HG02840 (cell line): ENCODE measurements at regions not wholly inside any gene's neighbourhood (a gene's known extent, or its start where the extent isn't known, plus 50 kb on each side); places are given as distances from the start of the nearest gene placed in this dataset.
"Not testable (repeated sequence)": the region's sequence is repeated elsewhere in the genome, so short reads cannot be mapped to it uniquely, and the experiment has no call there.

ENCODE experiments used
- ATAC-seq: cut with Tn5 transposase; IDR thresholded peaks from one replicate; pipeline ENCODE4 v1.9.1; 2021; ENCODE audit warnings: mild to moderate bottlenecking, moderate library complexity, moderate number of reproducible peaks; ENCODE audit not compliant: unreplicated experiment, low FRiP score

DNA sequence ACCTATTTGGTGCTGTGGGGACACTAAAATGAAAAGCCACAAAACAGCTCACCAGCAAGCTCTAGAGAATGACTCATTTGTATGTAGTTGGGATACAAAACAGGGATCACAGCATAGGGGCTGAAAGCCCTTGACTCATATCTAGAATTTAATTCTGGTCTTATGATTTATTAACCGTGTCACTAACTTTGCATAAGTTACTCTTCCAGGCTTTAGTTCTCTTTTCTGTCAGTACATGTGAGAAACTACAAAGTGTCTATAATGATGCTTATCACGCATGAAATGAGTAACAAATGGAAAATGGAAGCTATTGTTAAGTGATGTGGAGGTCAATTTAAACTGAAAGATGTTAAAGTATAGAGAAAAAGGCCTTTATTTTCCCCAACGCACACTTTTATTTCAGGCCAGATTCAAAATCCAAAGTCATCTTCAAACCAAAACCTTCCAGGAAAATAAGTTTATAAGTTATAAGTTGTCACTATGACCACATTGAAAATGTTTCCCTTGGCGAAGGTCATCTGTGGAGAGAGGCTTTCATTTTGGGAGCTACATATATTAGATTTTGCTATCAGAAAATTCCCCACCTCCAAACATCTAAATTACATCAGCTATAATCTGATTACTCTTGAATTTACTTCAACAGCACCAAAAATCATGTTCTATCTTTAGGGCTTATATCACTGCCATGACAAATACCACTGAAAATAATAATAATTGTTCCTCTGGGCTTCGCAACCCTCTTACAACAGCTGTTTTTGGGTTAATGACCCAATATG lies 430.5 kb downstream of the MRPL39 start:
- ATAC-seq: peak; percentile 83

DNA sequence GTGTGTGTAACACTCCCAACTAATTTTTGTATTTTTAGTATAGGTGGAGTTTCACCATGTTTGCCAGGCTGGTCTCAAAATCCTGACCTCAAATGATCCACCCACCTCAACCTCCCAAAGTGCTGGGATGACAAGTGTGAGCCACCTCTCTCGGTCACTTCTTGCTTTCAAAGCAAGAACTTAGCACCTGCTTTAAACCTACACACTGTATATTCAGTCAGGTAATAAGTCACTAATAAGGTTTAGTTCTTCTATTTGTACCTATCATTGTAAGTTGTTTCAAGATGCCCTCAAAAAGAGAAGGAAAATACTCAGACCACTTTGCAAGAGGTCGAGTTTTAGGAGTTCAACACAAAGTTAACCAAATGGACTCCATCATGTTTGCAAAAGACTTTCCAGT lies 431.3 kb downstream of the MRPL39 start:
- peak; percentile 47 for ATAC-seq

DNA sequence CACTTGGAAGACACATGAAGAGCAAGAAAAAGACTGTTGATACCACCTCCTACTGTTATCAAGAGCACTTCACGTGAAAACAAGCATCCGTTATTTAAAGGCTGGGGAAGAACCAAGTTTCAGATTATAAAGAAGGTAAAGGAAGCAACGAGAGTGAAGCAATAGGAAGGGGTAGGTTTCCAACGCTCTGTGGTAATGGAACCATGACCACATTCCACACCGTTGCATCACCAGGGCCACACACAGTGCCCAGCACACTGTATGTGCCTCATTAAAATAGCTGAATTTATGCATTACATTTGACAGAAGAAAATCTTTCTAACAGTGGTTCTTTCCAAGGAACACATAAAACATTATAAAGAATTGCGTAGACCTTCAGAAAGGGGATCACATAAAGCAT lies 435.8 kb downstream of the MRPL39 start:
- ATAC-seq: no peak

DNA sequence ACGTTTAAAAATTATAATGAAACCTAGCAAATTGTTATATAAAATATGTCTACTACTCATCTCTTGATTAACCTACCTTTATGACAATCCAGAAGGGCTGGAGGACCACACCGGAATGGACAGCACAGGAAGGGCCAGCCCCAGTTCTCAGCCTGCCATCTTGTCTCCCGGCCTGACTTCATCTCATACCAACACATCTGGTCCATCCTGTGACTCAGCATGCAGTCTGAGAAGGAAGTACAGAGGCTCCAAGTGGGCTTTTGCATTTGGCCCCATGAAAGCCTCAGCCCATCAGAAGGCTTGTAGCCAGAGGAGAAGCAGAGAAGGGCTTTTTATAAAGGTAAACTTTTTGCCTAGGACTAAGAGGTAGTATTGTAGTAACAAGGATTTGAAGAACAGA lies 436.6 kb downstream of the MRPL39 start:
- ATAC-seq: no peak

DNA sequence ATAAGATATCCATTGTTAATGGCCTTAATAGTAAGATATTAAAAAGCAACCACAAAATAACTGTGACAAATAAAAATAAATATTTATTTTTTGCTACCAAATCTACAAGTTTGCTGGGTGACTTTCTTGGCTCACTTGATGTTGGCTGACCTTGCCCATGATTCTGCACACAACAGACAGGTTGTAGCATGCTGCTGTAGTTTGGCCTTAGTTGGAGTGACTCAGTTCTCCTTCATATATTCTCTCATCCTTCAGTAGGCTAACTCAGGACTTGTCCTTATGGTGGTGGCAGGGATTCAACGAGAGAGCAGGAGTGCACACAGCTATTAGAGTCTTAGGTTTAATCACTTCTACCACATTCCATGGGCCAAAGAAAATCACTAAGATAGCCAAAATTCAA lies 437.9 kb downstream of the MRPL39 start:
- no peak for ATAC-seq

DNA sequence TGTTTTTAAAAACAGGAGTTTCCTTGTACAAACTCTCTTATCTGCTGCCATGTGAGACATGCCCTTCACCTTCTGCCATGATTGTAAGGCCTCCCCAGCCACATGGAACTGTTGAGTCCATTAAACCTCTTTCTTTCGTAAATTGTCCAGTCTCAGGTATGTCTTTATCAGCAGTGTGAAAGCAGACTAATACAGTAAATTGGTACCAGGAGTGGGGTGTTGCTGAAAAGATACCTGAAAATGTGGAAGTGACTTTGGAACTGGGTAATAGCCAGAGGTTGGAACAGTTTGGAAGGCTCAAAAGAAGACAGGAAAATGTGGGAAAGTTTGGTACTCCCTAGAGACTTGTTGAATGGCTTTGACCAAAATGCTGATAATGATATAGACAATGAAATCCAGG lies 440.4 kb downstream of the MRPL39 start:
- not testable (repeated sequence) for ATAC-seq

DNA sequence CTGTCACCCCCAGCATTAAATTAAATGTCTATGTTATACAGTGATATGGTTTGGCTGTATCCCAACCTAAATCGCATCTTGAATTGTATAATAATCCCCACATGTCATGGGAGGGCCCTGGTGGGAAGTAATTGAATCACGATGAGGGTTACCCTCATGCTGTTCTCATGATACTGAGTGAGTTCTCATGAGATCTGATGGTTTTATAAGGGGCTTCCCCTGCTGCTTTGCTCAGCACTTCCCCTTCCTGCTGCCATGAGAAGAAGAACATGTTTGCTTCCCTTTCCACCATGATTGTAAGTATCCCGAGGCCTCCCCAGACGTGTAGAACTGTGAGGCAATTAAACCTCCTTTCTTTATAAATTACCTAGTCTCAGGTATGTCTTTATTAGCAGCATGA lies 445.7 kb downstream of the MRPL39 start:
- ATAC-seq: no peak

DNA sequence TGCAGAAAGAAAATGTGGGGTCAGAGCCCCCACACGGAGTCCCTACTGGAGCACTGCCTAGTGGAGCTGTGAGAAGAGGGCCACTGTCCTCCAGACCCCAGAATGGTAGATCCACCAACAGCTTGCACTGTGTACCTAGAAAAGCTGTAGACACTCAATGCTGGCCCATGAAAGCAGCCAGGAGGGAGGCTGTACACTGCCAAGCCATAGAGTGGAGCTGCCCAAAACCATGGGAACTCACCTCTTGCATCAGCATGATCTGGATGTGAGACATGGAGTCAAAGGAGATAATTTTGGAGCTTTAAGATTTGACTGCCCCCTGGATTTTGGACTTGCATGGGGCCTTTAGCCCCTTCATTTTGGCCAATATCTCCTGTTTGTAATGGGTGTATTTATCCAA lies 452.3 kb downstream of the MRPL39 start:
- not testable (repeated sequence) for ATAC-seq

DNA sequence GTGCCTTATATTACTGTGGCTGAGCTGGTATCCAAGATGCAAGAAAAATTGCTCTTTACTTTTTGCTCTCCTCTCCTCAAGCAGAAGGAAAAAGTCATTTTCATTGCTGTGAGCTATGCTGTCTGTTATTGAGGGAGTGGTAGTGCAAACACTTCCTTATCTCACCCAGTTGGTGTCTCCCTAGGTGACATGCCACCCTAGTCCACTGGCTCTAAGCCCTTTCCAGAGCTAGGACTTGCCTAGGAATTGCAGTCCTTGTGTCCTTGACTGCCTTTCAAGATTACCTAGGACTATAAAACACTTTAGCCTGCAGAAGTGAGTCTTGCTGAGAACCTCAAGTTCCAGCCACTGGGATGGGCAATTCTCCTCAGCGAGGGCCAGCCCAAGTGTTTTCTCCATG lies 458.3 kb downstream of the MRPL39 start:
- ATAC-seq: no peak

DNA sequence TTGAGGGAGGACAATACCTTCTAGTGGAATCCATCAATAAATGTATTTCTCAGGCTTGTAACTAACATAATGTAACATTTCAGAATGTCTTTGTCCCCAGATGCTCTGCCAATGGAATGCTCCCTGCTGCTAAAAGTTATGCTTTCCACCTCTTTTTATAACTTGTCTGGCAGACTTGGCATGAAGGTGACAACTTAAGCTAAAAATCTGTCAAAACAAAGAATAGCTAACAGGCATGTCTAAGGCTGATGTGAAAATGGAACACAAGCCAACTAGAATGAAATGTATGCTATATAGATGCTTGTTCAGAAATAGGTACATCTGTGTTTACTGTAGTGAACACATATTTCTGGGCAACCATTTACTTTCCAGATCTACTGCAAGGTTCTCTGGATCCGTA lies 467.9 kb downstream of the MRPL39 start:
- no peak for ATAC-seq

DNA sequence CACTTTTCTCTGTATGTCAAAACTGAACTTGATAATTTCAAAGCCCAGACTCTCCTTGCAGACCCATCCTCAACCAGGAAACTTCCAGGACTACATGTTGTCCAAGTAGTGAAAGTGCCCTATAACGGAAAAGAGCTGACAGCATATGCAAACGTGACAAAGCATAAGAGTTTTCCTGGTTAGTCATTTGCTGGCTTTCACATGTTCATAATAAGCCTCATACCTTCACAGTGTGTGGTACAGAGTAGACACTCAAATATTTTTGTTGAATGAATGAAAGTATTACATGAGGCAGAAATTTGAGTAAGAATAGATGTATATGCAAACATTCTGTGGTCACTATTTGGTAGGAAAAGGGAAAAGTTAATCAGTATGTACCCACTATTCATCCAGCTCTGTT lies 473.3 kb downstream of the MRPL39 start:
- no peak for ATAC-seq

DNA sequence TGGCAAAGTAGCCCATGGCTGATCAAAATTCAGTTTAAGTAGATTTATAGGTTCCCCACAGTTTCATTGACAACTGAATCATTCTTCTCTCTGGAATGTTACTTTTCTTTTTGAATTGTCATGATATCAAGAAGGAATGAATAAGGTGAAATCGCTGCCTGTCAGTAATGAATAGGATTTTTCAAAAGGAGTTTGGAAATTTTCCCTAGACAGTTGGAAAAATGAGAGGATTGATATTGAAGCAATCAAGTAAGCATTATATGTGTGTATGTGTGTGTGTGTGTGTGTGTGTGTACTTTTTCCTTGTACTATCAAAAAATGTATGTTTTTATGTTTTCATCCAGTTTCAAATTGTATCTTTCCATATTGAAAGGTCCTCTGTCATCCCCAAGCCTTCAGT lies 479.5 kb downstream of the MRPL39 start:
- ATAC-seq: no peak

DNA sequence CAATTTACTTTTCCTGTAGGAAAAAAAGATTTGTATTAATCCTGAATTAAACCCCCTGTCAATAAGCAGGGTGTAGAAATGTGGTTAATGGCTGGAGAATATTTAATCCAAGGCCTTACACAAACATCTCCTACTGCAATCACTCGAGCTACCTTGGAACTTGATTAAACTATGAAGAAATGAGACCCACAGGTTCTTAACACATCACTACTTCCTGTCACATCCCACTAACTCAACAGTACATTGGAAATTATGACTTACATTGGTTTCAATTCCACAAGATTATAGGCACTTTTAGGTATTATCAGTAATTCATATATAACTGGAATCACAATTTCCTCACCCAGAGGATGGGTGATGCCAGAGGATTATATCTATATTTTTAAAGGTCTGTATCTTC lies 480.3 kb downstream of the MRPL39 start:
- no peak for ATAC-seq

DNA sequence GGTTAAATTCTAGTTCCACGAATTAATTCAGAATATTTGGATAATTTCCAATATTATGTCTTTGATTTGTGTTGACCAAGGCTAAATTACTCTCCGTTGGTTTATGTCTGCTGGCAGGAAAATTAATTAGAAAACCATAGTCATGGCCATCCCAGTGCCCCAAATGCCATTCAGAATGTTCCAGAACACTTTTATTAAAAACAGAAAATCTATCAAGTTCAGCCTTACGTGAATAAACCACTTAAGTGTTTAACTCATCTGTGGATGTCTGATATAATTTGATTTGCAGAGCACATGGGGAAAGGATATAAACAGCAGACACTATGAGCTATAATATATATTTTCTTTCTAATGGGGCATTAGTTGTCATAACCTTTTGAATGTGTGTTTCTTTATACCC lies 480.7 kb downstream of the MRPL39 start:
- no peak for ATAC-seq

DNA sequence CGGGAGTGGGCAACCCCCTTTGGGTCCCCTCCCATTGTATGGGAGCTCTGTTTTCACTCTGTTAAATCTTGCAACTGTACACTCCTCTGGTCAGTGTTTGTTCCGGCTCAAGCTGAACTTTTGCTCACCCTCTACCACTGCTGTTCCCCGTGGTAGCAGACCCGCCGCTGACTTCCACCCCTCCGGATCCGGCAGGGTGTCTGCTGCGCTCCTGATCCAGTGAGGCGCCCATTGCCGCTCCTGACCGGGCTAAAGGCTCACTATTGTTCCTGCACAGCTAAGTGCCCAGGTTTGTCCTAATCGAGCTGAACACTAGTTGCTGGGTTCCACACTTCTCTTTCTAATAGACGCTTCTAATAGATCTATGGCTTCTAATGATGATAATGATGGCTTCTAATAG lies 488.6 kb downstream of the MRPL39 start:
- ATAC-seq: no peak

DNA sequence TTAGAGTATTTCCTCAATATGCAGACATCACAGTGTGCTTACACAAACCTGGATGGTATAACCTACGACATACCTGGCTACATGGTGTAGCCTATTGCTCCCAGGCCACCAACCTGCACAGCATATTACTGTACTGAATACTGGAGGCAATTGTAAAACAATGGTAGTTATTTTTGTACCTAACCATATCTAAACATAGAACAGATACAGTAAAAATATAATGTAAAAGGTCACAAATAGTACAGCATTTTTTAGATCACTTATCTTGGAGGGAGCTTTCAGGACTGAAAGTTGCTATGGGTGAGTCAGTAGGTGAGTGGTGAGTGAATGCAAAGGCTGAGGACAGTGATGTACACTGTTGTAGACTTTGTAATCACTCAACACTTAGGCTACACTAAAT lies 492.3 kb downstream of the MRPL39 start:
- no peak for ATAC-seq

DNA sequence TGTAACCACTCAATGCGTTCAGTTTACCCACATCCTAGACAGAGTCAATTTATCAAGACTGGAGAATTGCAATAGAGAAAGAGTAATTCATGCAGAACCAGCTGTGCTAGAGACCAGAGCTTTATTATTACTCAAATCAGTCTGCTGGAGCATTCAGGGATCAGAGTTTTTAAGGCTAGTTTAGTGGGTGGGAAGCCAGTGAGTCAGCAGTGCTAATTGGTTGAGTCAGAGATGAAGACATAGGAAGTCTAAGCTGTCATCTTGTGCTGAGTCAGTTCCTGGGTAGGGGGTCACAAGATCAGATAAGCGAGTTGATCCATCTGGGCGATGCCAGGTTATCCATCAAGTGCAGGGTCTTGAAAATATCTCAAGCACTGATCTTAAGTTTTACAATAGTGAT lies 499.6 kb downstream of the MRPL39 start:
- ATAC-seq: no peak

DNA sequence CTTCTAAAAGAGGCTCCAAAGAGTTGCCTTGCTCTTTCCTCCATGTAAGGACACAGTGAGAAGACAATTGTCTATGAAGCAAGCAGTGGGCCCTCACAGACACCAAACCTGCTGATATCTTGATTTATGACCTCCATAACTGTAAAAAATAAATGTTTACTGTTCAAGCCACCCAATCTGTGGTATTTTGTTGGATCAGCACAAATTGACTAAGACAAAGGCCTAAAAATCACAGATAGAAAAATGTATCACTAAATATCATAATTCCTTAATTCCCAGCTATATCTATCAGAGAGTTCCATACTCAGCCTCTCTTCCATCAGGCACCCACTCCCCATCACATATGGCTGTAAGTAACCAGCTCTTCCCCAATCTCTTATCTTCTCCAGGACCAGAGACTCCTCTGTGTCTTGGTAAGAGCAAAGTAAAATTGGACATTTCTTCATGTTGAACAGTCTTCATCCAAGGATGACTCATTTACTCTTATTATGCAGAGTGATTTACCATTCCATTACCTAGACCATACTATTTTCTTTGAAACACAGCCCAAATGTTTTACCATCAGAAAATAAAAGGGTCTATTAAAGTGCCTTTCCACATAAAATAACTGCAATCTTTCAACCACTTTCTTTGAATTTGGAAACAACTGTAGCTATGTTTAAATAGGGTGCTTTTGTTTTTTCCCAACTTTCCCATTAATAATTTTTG lies 503.6 kb downstream of the MRPL39 start:
- no peak for ATAC-seq

DNA sequence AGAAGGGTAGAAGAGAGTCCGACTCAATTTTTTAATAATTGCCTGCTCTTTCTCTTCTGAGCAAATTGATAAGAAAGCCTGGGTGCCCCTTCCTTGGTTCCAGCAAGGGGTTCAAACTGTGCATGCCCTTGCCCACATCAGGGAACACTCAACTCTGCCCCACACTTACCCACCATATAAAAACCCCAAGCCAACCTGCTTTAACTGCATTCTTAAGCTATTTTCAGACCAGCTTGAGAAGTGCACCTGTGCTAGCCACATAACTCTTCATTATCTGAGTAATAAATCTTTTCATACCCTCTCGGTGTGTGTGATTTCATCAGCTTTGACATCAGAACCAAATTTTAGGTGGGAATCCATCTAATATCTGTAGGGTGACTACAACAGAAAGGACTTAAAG lies 509.6 kb downstream of the MRPL39 start:
- ATAC-seq: no peak

DNA sequence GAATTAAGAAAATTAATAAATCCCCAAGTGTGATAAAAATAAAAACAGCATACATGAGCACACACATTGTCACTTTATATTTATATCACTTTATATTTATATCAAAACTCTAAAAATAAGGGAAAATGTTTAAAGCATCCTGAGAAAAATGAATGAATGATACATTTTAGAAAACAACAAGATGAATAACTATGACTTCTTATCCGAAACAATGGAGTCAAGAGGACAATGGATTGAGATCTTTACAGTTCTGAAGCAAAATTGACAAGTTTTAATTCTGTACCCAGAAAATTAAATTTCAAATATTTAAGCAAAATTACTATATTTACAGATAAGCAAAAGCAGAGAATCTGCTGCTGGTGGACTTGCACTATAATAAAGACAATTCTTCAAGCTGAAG lies 512.6 kb downstream of the MRPL39 start:
- no peak for ATAC-seq

DNA sequence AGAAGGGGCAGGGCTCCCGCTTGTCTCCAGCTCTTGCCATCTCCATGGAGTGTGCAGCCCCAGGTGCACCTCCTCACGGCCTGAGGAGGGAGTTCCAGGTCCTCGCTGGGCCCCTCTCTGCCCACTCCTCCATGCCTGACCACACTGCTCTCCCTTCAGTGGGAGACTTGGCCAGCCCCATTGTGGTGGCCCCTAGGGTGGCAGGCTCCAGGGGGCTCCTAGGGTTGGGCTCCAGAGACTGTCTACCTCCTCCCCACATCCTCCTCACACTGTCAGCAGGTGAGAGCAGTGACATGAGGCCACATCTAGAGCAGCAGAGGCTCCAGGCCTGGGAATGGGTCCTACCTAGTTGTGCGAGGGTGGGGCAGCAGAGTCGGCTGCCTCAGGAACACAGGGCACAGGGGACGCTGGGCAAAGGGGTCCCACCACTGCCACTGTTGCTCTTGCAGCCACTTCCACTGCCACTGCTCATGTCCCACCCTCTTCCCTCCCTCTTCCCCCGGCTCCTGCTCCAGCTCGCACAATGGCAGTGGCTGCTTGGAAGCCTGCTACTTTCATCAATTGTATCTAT lies 514.8 kb downstream of the MRPL39 start:
- no peak for ATAC-seq

DNA sequence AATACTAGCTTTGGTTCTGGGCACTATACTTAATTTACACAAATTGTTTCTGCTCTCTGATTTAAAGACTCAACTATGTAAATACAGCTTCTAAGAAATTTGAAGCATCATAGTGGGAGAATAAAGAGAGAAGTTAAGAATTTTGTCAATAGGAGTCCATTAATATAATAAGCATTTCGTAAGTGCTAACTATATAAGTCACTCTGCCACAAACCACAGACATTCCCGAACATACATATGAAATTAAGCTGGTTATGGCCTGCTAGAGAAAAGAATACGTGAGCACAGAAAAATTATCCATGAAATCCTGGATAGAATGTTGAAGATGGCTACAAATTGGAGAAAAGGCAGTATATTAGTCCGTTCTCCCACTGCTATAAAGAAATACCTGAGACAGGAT lies 526.2 kb downstream of the MRPL39 start:
- no peak for ATAC-seq
